Endothelial cell (in vitro differentiated cells): ENCODE measurements at regions not wholly inside any gene's neighbourhood (a gene's known extent, or its start where the extent isn't known, plus 50 kb on each side); places are given as distances from the start of the nearest gene placed in this dataset.

Source experiments
- DNase-seq: peaks from one replicate; pipeline ENCODE4 v3.0.0; 2021; ENCODE audit warnings: low spot score
- H3K27ac Mint-ChIP-seq: one replicate; pipeline ENCODE4 v1.8.0; 2021; ENCODE audit warnings: mixed read lengths, inconsistent platforms; ENCODE audit not compliant: unreplicated experiment
- H3K27me3 Mint-ChIP-seq: one replicate; pipeline ENCODE4 v1.8.0; 2021; ENCODE audit warnings: mild to moderate bottlenecking, moderate library complexity, mixed read lengths, inconsistent platforms; ENCODE audit not compliant: unreplicated experiment
- H3K36me3 Mint-ChIP-seq: one replicate; pipeline ENCODE4 v1.8.0; 2021; ENCODE audit warnings: mild to moderate bottlenecking, low read depth, mixed read lengths, inconsistent platforms; ENCODE audit not compliant: unreplicated experiment
- H3K4me1 Mint-ChIP-seq: one replicate; pipeline ENCODE4 v1.8.0; 2021; ENCODE audit warnings: mild to moderate bottlenecking, mixed read lengths, inconsistent platforms; ENCODE audit not compliant: unreplicated experiment
- H3K4me3 Mint-ChIP-seq: one replicate; pipeline ENCODE4 v1.8.0; 2021; ENCODE audit warnings: mild to moderate bottlenecking, mixed read lengths, inconsistent platforms; ENCODE audit not compliant: unreplicated experiment
- H3K9me3 Mint-ChIP-seq: one replicate; pipeline ENCODE4 v1.8.0; 2021; ENCODE audit warnings: mixed read lengths, inconsistent platforms; ENCODE audit not compliant: unreplicated experiment
- TF ChIP-seq, protein P1 (sequence below): fragments of 200-600 bp; sonication (generic); IDR thresholded peaks from one replicate; pipeline ENCODE4 v1.5.0; 2021; ENCODE audit warnings: antibody characterized with exemption; ENCODE audit not compliant: unreplicated experiment

DNA sequence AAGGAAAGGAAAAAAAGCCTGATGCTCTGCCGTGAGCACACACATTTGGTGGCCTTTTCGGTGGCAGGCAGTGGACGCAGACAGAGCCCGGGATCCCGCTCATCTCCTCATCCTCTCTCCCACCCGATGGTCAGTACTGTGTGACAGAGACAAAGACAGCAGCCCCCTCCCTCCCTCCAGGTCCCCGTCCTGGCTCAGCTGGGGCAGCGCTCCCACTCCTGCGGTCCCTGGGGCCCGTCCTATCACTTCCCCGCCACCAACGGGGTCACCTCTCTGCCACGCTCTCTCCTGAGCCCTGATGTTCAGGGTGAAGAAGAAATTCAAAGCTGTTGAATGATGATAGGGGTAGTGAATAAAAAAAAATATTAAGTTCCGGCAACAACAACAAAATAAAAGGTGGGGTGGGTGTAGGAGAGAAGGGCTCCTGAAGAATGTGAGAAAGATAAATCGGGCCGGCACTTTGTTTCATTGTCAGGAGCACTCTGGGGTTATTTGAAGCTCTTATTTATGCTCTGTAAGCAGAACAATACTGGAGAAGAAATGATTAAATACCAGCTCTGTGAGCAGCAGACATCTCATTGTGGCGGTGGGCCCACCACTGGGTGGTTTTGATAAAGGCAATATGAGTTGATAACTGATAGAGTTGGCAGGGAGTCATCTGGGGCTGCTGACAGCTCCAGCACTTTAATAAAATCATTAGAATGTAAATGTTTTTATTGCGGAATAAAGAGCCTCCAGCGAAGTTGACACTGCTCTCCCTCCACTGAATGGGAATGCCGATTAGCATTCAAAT lies 417.7 kb downstream of the IRX1 start:
- Mint-ChIP-seq H3K27me3 (no peaks in the 10 kb centered on the region), H3K4me3 (no peak overlapping the region), H3K9me3 (no peaks in the 10 kb centered on the region), H3K27ac (no peak overlapping the region), H3K4me1 (no peaks in the 10 kb centered on the region), H3K36me3 (no peaks in the 10 kb centered on the region)
- DNase-seq: no peak
- TF ChIP-seq, protein P1, sequence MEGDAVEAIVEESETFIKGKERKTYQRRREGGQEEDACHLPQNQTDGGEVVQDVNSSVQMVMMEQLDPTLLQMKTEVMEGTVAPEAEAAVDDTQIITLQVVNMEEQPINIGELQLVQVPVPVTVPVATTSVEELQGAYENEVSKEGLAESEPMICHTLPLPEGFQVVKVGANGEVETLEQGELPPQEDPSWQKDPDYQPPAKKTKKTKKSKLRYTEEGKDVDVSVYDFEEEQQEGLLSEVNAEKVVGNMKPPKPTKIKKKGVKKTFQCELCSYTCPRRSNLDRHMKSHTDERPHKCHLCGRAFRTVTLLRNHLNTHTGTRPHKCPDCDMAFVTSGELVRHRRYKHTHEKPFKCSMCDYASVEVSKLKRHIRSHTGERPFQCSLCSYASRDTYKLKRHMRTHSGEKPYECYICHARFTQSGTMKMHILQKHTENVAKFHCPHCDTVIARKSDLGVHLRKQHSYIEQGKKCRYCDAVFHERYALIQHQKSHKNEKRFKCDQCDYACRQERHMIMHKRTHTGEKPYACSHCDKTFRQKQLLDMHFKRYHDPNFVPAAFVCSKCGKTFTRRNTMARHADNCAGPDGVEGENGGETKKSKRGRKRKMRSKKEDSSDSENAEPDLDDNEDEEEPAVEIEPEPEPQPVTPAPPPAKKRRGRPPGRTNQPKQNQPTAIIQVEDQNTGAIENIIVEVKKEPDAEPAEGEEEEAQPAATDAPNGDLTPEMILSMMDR: no peak

DNA sequence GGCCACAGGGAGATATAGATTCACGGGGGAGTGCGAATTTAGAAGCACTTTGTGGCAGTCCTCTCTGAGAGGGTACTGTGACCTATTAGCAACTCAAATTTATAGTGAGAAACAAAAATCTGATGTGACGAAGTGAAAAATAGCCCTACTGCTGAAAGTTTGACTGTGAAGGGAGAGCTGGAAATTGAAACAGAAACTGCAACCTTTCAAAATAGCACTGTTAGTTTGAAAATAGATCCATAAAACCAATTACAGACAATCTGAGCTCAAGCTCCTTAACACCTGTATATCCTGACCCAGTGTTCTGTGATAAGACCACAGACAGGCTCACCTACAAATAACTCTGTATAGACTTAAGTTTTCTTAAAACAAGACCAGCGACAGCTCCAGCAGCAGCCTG lies 420.1 kb downstream of the IRX1 start:
- H3K36me3 Mint-ChIP-seq: no peaks in the 10 kb centered on the region
- no peaks in the 10 kb centered on the region for H3K27me3 Mint-ChIP-seq
- no peaks in the 10 kb centered on the region for H3K4me1 Mint-ChIP-seq
- H3K4me3 Mint-ChIP-seq: no peak overlapping the region
- H3K9me3 Mint-ChIP-seq: no peaks in the 10 kb centered on the region
- TF ChIP-seq, protein P1: no peak
- DNase-seq: no peak
- no peak overlapping the region for H3K27ac Mint-ChIP-seq

DNA sequence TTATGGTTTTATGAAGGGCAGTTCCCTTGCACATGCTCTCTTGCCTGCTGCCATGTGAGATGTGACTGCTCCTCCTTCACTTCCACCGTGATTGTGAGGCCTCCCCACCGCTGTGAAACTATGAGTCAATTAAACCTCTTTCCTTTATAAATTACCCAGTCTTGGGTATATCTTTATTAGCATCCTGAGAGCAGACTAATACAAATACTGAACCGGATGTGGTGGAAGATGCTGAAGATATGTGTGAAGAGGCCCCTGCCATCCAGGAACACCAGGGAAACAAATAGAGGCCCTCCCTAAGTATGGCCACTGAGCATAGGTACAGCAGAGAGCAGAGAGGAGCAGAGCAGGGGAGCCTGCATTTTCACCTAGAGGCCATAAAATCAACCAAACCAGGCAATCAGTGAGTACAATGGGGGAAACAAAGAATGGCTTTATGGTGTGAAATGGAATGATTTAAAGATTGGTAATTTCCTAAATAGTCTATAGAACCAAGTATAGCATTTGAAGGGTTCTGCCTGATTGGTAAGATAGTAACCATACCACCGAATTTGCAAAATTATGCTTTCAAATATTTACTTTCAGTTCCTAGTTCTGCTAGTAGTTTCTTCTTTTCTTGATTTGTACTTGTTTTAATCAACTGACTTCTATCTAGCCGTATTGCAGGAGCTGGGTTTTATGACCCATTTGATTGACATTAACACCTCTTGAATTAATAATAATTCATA lies 421.6 kb downstream of the IRX1 start:
- Mint-ChIP-seq H3K27ac (no peak overlapping the region), H3K4me1 (no peaks in the 10 kb centered on the region), H3K36me3 (no peaks in the 10 kb centered on the region), H3K27me3 (no peaks in the 10 kb centered on the region), H3K4me3 (no peak overlapping the region), H3K9me3 (no peaks in the 10 kb centered on the region)
- TF ChIP-seq, protein P1: no peak
- no peak for DNase-seq

DNA sequence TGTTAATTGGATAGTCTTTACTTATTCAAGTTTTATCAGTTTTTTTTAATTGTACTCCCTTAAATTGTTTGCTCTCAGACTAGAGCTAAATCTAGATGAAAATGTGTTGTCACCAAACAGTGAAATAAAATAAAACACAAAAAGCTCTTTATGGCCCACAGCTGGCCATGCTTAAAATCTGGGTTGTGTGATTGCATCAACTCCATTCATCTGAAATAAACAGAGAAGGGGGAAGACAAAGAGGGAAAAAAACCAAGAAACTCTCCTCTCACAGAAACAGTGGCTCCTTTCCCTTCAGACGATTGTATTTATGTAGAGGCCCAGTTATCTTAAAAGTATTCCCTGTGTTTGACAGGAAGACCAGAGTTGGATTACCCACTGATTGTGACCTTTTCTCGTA lies 422.4 kb downstream of the IRX1 start:
- Mint-ChIP-seq H3K36me3 (no peaks in the 10 kb centered on the region), H3K4me3 (no peak overlapping the region), H3K27me3 (peaks cover 2% of the 10 kb centered on the region), H3K4me1 (no peaks in the 10 kb centered on the region), H3K9me3 (no peaks in the 10 kb centered on the region), H3K27ac (no peak overlapping the region)
- DNase-seq: no peak
- TF ChIP-seq, protein P1: no peak
